ENCODE measurements at regions not wholly inside any gene's neighbourhood (a gene's known extent, or its start where the extent isn't known, plus 50 kb on each side); places are given as distances from the start of the nearest gene placed in this dataset.
"Not testable (repeated sequence)": the region's sequence is repeated elsewhere in the genome, so short reads cannot be mapped to it uniquely, and the experiment has no call there.

GRCh38 chrX:7346021-7346420 is 198.1 kb upstream of the PUDP start:
- Histone ChIP-seq H3K79me2 (replicated peaks; ENCODE audit: insufficient read depth, low read length) (no peaks in the 10 kb centered on the region), H3K4me2 (ENCODE audit: low read length) (no peak overlapping the region), H3K9me2 (ENCODE audit: insufficient read depth, low read length) (no peaks in the 10 kb centered on the region), H3K27ac (ENCODE audit: low read length) (peak overlapping the region; percentile 92), H3K36me3 (ENCODE audit: insufficient read depth, low read length) (no peaks in the 10 kb centered on the region), H3F3A (ENCODE audit: insufficient read depth, low read length, poor library complexity, severe bottlenecking) (no peaks in the 10 kb centered on the region), H2AFZ (ENCODE audit: low read depth, low read length) (no peak overlapping the region), H4K20me1 (ENCODE audit: insufficient read depth) (no peaks in the 10 kb centered on the region), H3K27me3 (ENCODE audit: insufficient read depth, low read depth, low read length) (no peaks in the 10 kb centered on the region), H3K9ac (ENCODE audit: low read length) (no peak overlapping the region), H3K4me3 (ENCODE audit: low read length) (no peak overlapping the region), H3K9me3 (ENCODE audit: low read length) (no peaks in the 10 kb centered on the region)
- TF ChIP-seq EP300 (conservative IDR thresholded peaks at IDR 0.05; ENCODE audit: poor library complexity, severe bottlenecking), result no peak
- no peak for TF ChIP-seq EZH2 (IDR thresholded peaks at IDR 0.05; ENCODE audit: borderline replicate concordance, insufficient read depth, low read length, poor library complexity, severe bottlenecking)
- TF ChIP-seq POLR2AphosphoS5 (IDR thresholded peaks at IDR 0.05), result no peak
- TF ChIP-seq CTCF (IDR thresholded peaks at IDR 0.05; ENCODE audit: poor library complexity, severe bottlenecking), result no peak
- no peak for TF ChIP-seq TAF1 (IDR thresholded peaks at IDR 0.05; ENCODE audit: low read depth)
- no peak for TF ChIP-seq MXI1 (conservative IDR thresholded peaks at IDR 0.05; ENCODE audit: poor library complexity, severe bottlenecking)

GRCh38 chrX:7343181-7343580 is 195.2 kb upstream of the PUDP start:
- TF ChIP-seq POLR2AphosphoS5 (IDR thresholded peaks at IDR 0.05) (no peak), EP300 (conservative IDR thresholded peaks at IDR 0.05; ENCODE audit: poor library complexity, severe bottlenecking) (no peak), SMC3 (conservative IDR thresholded peaks at IDR 0.05; ENCODE audit: poor library complexity) (no peak), RAD21 (conservative IDR thresholded peaks at IDR 0.05) (no peak), TAF1 (IDR thresholded peaks at IDR 0.05; ENCODE audit: low read depth) (no peak), MXI1 (conservative IDR thresholded peaks at IDR 0.05; ENCODE audit: poor library complexity, severe bottlenecking) (no peak), CTCF (IDR thresholded peaks at IDR 0.05; ENCODE audit: poor library complexity, severe bottlenecking) (no peak), EZH2 (IDR thresholded peaks at IDR 0.05; ENCODE audit: borderline replicate concordance, insufficient read depth, low read length, poor library complexity, severe bottlenecking) (no peak)
- TF ChIP-seq, protein P1, sequence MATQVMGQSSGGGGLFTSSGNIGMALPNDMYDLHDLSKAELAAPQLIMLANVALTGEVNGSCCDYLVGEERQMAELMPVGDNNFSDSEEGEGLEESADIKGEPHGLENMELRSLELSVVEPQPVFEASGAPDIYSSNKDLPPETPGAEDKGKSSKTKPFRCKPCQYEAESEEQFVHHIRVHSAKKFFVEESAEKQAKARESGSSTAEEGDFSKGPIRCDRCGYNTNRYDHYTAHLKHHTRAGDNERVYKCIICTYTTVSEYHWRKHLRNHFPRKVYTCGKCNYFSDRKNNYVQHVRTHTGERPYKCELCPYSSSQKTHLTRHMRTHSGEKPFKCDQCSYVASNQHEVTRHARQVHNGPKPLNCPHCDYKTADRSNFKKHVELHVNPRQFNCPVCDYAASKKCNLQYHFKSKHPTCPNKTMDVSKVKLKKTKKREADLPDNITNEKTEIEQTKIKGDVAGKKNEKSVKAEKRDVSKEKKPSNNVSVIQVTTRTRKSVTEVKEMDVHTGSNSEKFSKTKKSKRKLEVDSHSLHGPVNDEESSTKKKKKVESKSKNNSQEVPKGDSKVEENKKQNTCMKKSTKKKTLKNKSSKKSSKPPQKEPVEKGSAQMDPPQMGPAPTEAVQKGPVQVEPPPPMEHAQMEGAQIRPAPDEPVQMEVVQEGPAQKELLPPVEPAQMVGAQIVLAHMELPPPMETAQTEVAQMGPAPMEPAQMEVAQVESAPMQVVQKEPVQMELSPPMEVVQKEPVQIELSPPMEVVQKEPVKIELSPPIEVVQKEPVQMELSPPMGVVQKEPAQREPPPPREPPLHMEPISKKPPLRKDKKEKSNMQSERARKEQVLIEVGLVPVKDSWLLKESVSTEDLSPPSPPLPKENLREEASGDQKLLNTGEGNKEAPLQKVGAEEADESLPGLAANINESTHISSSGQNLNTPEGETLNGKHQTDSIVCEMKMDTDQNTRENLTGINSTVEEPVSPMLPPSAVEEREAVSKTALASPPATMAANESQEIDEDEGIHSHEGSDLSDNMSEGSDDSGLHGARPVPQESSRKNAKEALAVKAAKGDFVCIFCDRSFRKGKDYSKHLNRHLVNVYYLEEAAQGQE (IDR thresholded peaks at IDR 0.05; ENCODE audit: borderline replicate concordance), result no peak
- H3K9me2 ChIP-seq (ENCODE audit: insufficient read depth, low read length), result no peaks in the 10 kb centered on the region
- no peak overlapping the region for H3K4me2 ChIP-seq (ENCODE audit: low read length)
- no peaks in the 10 kb centered on the region for H3K27me3 ChIP-seq (ENCODE audit: insufficient read depth, low read depth, low read length)
- H3K27ac ChIP-seq (ENCODE audit: low read length), result no peak overlapping the region
- H4K20me1 ChIP-seq (ENCODE audit: insufficient read depth), result no peaks in the 10 kb centered on the region
- no peaks in the 10 kb centered on the region for H3K36me3 ChIP-seq (ENCODE audit: insufficient read depth, low read length)
- H3K9ac ChIP-seq (ENCODE audit: low read length), result no peak overlapping the region
- no peaks in the 10 kb centered on the region for H3F3A ChIP-seq (ENCODE audit: insufficient read depth, low read length, poor library complexity, severe bottlenecking)
- H3K4me3 ChIP-seq (ENCODE audit: low read length), result no peak overlapping the region
- no peaks in the 10 kb centered on the region for H3K79me2 ChIP-seq (replicated peaks; ENCODE audit: insufficient read depth, low read length)
- H3K9me3 ChIP-seq (ENCODE audit: low read length), result no peaks in the 10 kb centered on the region
- no peak overlapping the region for H2AFZ ChIP-seq (ENCODE audit: low read depth, low read length)

GRCh38 chrX:7335816-7336362 is 187.9 kb upstream of the PUDP start:
- not testable (repeated sequence) for H3F3A ChIP-seq (ENCODE audit: insufficient read depth, low read length, poor library complexity, severe bottlenecking); H3K9ac ChIP-seq (ENCODE audit: low read length); H3K4me2 ChIP-seq (ENCODE audit: low read length); H3K79me2 ChIP-seq (replicated peaks; ENCODE audit: insufficient read depth, low read length); H3K27ac ChIP-seq (ENCODE audit: low read length); H3K36me3 ChIP-seq (ENCODE audit: insufficient read depth, low read length); H3K4me3 ChIP-seq (ENCODE audit: low read length); H3K9me2 ChIP-seq (ENCODE audit: insufficient read depth, low read length); H2AFZ ChIP-seq (ENCODE audit: low read depth, low read length); H3K27me3 ChIP-seq (ENCODE audit: insufficient read depth, low read depth, low read length); H3K9me3 ChIP-seq (ENCODE audit: low read length); H4K20me1 ChIP-seq (ENCODE audit: insufficient read depth)

All from neural cell (in vitro differentiated cells).